ENCODE measurements at regions not wholly inside any gene's neighbourhood (a gene's known extent, or its start where the extent isn't known, plus 50 kb on each side); places are given as distances from the start of the nearest gene placed in this dataset.
"Not testable (repeated sequence)": the region's sequence is repeated elsewhere in the genome, so short reads cannot be mapped to it uniquely, and the experiment has no call there.

GRCh38 chr5:104890767-104891166 is 1328.2 kb upstream of the NUDT12 start:
- TF ChIP-seq CTCF (IDR thresholded peaks at IDR 0.05; ENCODE audit: low read depth, low read length) = no peak
- no peak for TF ChIP-seq EZH2phosphoT487 (IDR thresholded peaks at IDR 0.05; ENCODE audit: low read depth)
- H3K4me3 ChIP-seq (ENCODE audit: low read length) = no peak overlapping the region
- no peak overlapping the region for H3K9ac ChIP-seq (ENCODE audit: low read length)

GRCh38 chr5:104859437-104859836 is 1296.8 kb upstream of the NUDT12 start:
- no peaks in the 10 kb centered on the region for H3K79me2 ChIP-seq (ENCODE audit: low read length)
- no peaks in the 10 kb centered on the region for H3K4me1 ChIP-seq (ENCODE audit: low read length)
- H4K20me1 ChIP-seq (ENCODE audit: insufficient read depth, low read length) = no peaks in the 10 kb centered on the region
- no peaks in the 10 kb centered on the region for H3K36me3 ChIP-seq (replicated peaks; ENCODE audit: low read depth, low read length)
- TF ChIP-seq EZH2phosphoT487 (IDR thresholded peaks at IDR 0.05; ENCODE audit: low read depth) = no peak
- TF ChIP-seq CTCF (IDR thresholded peaks at IDR 0.05; ENCODE audit: low read depth, low read length) = no peak
- no peaks in the 10 kb centered on the region for H3K27me3 ChIP-seq (ENCODE audit: low read depth, low read length)
- no peak overlapping the region for H3K4me2 ChIP-seq (ENCODE audit: low read length)
- no peak overlapping the region for H3K4me3 ChIP-seq (ENCODE audit: low read length)
- no peak overlapping the region for H3K9ac ChIP-seq (ENCODE audit: low read length)
- H3K27ac ChIP-seq (ENCODE audit: low read length) = no peak overlapping the region
- H3K9me3 ChIP-seq (ENCODE audit: insufficient read depth, low read length) = no peaks in the 10 kb centered on the region
- no peak overlapping the region for H2AFZ ChIP-seq (ENCODE audit: low read depth, low read length)

More at GRCh38 chr5:104890767-104891166, 1328.2 kb upstream of the NUDT12 start:
- no peak overlapping the region for H3K27ac ChIP-seq (ENCODE audit: low read length)
- H3K36me3 ChIP-seq (replicated peaks; ENCODE audit: low read depth, low read length) = no peaks in the 10 kb centered on the region
- no peaks in the 10 kb centered on the region for H3K9me3 ChIP-seq (ENCODE audit: insufficient read depth, low read length)
- H3K4me1 ChIP-seq (ENCODE audit: low read length) = no peaks in the 10 kb centered on the region
- H4K20me1 ChIP-seq (ENCODE audit: insufficient read depth, low read length) = no peaks in the 10 kb centered on the region
- H2AFZ ChIP-seq (ENCODE audit: low read depth, low read length) = no peak overlapping the region
- no peaks in the 10 kb centered on the region for H3K27me3 ChIP-seq (ENCODE audit: low read depth, low read length)
- no peak overlapping the region for H3K4me2 ChIP-seq (ENCODE audit: low read length)
- H3K79me2 ChIP-seq (ENCODE audit: low read length) = no peaks in the 10 kb centered on the region

- not testable (repeated sequence) for H3K9ac ChIP-seq (ENCODE audit: low read length); H3K4me2 ChIP-seq (ENCODE audit: low read length); H3K4me1 ChIP-seq (ENCODE audit: low read length); H3K27ac ChIP-seq (ENCODE audit: low read length); H3K36me3 ChIP-seq (replicated peaks; ENCODE audit: low read depth, low read length); H3K9me3 ChIP-seq (ENCODE audit: insufficient read depth, low read length); H3K4me3 ChIP-seq (ENCODE audit: low read length); H3K79me2 ChIP-seq (ENCODE audit: low read length); H2AFZ ChIP-seq (ENCODE audit: low read depth, low read length); H4K20me1 ChIP-seq (ENCODE audit: insufficient read depth, low read length); H3K27me3 ChIP-seq (ENCODE audit: low read depth, low read length)
Measured at GRCh38 chr5:104852099-104852498, 1289.5 kb upstream of the NUDT12 start.

- Histone ChIP-seq H4K20me1 (ENCODE audit: insufficient read depth, low read length) (no peaks in the 10 kb centered on the region), H3K4me3 (ENCODE audit: low read length) (no peak overlapping the region), H3K9ac (ENCODE audit: low read length) (no peak overlapping the region), H3K79me2 (ENCODE audit: low read length) (no peaks in the 10 kb centered on the region), H3K36me3 (replicated peaks; ENCODE audit: low read depth, low read length) (no peaks in the 10 kb centered on the region), H3K4me2 (ENCODE audit: low read length) (no peak overlapping the region), H2AFZ (ENCODE audit: low read depth, low read length) (no peak overlapping the region), H3K4me1 (ENCODE audit: low read length) (no peaks in the 10 kb centered on the region), H3K27me3 (ENCODE audit: low read depth, low read length) (no peaks in the 10 kb centered on the region), H3K27ac (ENCODE audit: low read length) (no peak overlapping the region), H3K9me3 (ENCODE audit: insufficient read depth, low read length) (no peaks in the 10 kb centered on the region)
- TF ChIP-seq EZH2phosphoT487 (IDR thresholded peaks at IDR 0.05; ENCODE audit: low read depth) = no peak
- no peak for TF ChIP-seq CTCF (IDR thresholded peaks at IDR 0.05; ENCODE audit: low read depth, low read length)
Measured at GRCh38 chr5:104845541-104845940, 1283.0 kb upstream of the NUDT12 start.

- no peak overlapping the region for H2AFZ ChIP-seq (ENCODE audit: low read depth, low read length)
- no peak overlapping the region for H3K27ac ChIP-seq (ENCODE audit: low read length)
- no peak overlapping the region for H3K4me3 ChIP-seq (ENCODE audit: low read length)
- H3K27me3 ChIP-seq (ENCODE audit: low read depth, low read length) = no peaks in the 10 kb centered on the region
- no peak overlapping the region for H3K9ac ChIP-seq (ENCODE audit: low read length)
- no peaks in the 10 kb centered on the region for H4K20me1 ChIP-seq (ENCODE audit: insufficient read depth, low read length)
- H3K9me3 ChIP-seq (ENCODE audit: insufficient read depth, low read length) = no peaks in the 10 kb centered on the region
- no peak for TF ChIP-seq EZH2phosphoT487 (IDR thresholded peaks at IDR 0.05; ENCODE audit: low read depth)
- no peak for TF ChIP-seq CTCF (IDR thresholded peaks at IDR 0.05; ENCODE audit: low read depth, low read length)
- H3K36me3 ChIP-seq (replicated peaks; ENCODE audit: low read depth, low read length) = no peaks in the 10 kb centered on the region
- H3K79me2 ChIP-seq (ENCODE audit: low read length) = no peaks in the 10 kb centered on the region
- no peak overlapping the region for H3K4me2 ChIP-seq (ENCODE audit: low read length)
- H3K4me1 ChIP-seq (ENCODE audit: low read length) = no peaks in the 10 kb centered on the region
Measured at GRCh38 chr5:104843822-104844221, 1281.2 kb upstream of the NUDT12 start.
